K562 (cell line): ENCODE measurements at regions not wholly inside any gene's neighbourhood (a gene's known extent, or its start where the extent isn't known, plus 50 kb on each side); places are given as distances from the start of the nearest gene placed in this dataset.

Experiments
- ATAC-seq: fragments of 200-7000 bp; cut with Tn5 transposase; 3 replicates; pipeline ENCODE4 v1.9.1; 2020; ENCODE audit warnings: moderate library complexity
- BruUV-seq: library from RNA; stranded (reverse); fragments of 400-500 nt; replicated peaks from 2 replicates; lab custom pipeline; 2021; lab: Mats Ljungman, UMichigan
- CTCF ChIA-PET: fragments of 300-600 bp; formaldehyde crosslinking; extraction: SDS; loops from one replicate; lab custom pipeline; 2021; ENCODE audit warnings: low intra/inter-chr PET ratio; lab: Yijun Ruan, JAX
- POLR2A ChIA-PET: fragments of 300-600, 350-650 bp; sonication (Branson Sonifier 250); formaldehyde crosslinking; extraction: SDS; loops from one replicate; lab custom pipeline; 2021; ENCODE audit warnings: antibody characterized with exemption, inconsistent platforms; lab: Yijun Ruan, JAX
- DNase-seq, 4 experiments: peaks; one replicate each; pipeline versions ENCODE4 v3.0.0 to v3.0.0-alpha.2; 2011 to 2018; ENCODE audit warnings: low spot score in 3 of 4, mixed read lengths in 3 of 4; ENCODE audit errors: extremely low read depth in 1 of 4
- FAIRE-seq: peaks from 2 replicates; lab custom pipeline; 2011; peaks lifted over from hg19 to GRCh38; lab: Jason Lieb, UNC
- H2AFZ ChIP-seq: 2 replicates; pipeline ENCODE4 v1.6.0; 2011; ENCODE audit warnings: low read depth, low read length, control low read depth, inconsistent platforms
- H3K27ac ChIP-seq: fragments of 200-600 bp; 3 replicates; pipeline ENCODE4 v1.8.0; 2011; ENCODE audit warnings: low read depth, mild to moderate bottlenecking, control low read depth, inconsistent platforms, low read length, moderate library complexity, mixed read lengths; ENCODE audit errors: extremely low read depth
- H3K27me3 ChIP-seq, 2 experiments: fragments of 300-600 bp in 1 of 2; 2 replicates in 1 of 2; 3 replicates in 1 of 2; pipeline versions ENCODE4 v1.6.0 to v1.8.0; 2011; ENCODE audit warnings: inconsistent platforms in 2 of 2, low read length in 2 of 2, mild to moderate bottlenecking in 1 of 2, mixed read lengths in 1 of 2, moderate library complexity in 1 of 2; ENCODE audit not compliant: control insufficient read depth in 2 of 2, insufficient read depth in 2 of 2
- H3K36me3 ChIP-seq: fragments of 300-600 bp; 3 replicates; pipeline ENCODE4 v1.8.0; 2011; ENCODE audit warnings: mild to moderate bottlenecking, low read length, inconsistent platforms; ENCODE audit not compliant: control insufficient read depth, insufficient read depth
- H3K4me1 ChIP-seq, 2 experiments: fragments of 200-600 bp in 1 of 2; replicated peaks in 1 of 2; 2 replicates in 1 of 2; 3 replicates in 1 of 2; pipeline versions ENCODE4 v1.5.1 to v1.8.0; 2011; ENCODE audit warnings: inconsistent platforms in 2 of 2, low read length in 2 of 2, mild to moderate bottlenecking in 1 of 2, mixed read lengths in 1 of 2, moderate library complexity in 1 of 2; ENCODE audit not compliant: control insufficient read depth in 2 of 2, insufficient read depth in 2 of 2
- H3K4me2 ChIP-seq: 2 replicates; pipeline ENCODE4 v1.6.1; 2011; ENCODE audit warnings: low read length, control low read depth, inconsistent platforms, mixed read lengths; ENCODE audit not compliant: insufficient read depth
- H3K4me3 ChIP-seq: fragments of 200-600 bp; sonication (generic), shearing (Covaris generic); 2 replicates; pipeline ENCODE4 v1.5.1; 2016; ENCODE audit warnings: control low read depth, inconsistent platforms
- H3K79me2 ChIP-seq: fragments of 200-600 bp; 3 replicates; pipeline ENCODE4 v1.8.0; 2011; ENCODE audit warnings: low read length, inconsistent platforms; ENCODE audit not compliant: control insufficient read depth, insufficient read depth
- H3K9ac ChIP-seq, 2 experiments: 2 replicates each; pipeline versions ENCODE4 v1.6.0 to v1.6.1; 2011; ENCODE audit warnings: low read depth in 2 of 2, low read length in 2 of 2, control low read depth in 1 of 2, inconsistent platforms in 1 of 2, mild to moderate bottlenecking in 1 of 2, mixed read lengths in 1 of 2; ENCODE audit not compliant: insufficient read depth in 1 of 2
- H3K9me1 ChIP-seq: one replicate; pipeline ENCODE4 v1.6.0; 2011; ENCODE audit warnings: inconsistent platforms, mild to moderate bottlenecking, low read length, moderate library complexity; ENCODE audit not compliant: control insufficient read depth, insufficient read depth
- H3K9me3 ChIP-seq: replicated peaks from 2 replicates; pipeline ENCODE4 v1.5.1; 2011; ENCODE audit warnings: low read depth, low read length, inconsistent platforms; ENCODE audit not compliant: control insufficient read depth, insufficient read depth
- H4K20me1 ChIP-seq: replicated peaks from 2 replicates; pipeline ENCODE4 v1.6.1; 2011; ENCODE audit warnings: low read length, inconsistent platforms, mixed read lengths; ENCODE audit not compliant: control insufficient read depth, insufficient read depth
- BRCA1 ChIP-seq, 2 experiments: fragments of 450-650 bp in 1 of 2; sonication (generic) in 1 of 2; formaldehyde crosslinking in 1 of 2; IDR thresholded peaks; 2 replicates each; pipeline versions ENCODE4 v1.5.0 to v1.6.1; 2017 to 2020; ENCODE audit warnings: mild to moderate bottlenecking in 1 of 2, missing genetic modification reagents in 1 of 2
- CC2D1A ChIP-seq: fragments of 450-650 bp; IDR thresholded peaks from 2 replicates; pipeline ENCODE4 v1.6.1; 2017; ENCODE audit warnings: mild to moderate bottlenecking
- ETS2 ChIP-seq: IDR thresholded peaks from 2 replicates; pipeline ENCODE4 v1.6.1; 2016; ENCODE audit warnings: borderline replicate concordance, missing genetic modification characterization, mild to moderate bottlenecking, moderate library complexity, missing compliant biosample characterization; ENCODE audit not compliant: poor library complexity, severe bottlenecking
- MAFF ChIP-seq: IDR thresholded peaks from 2 replicates; pipeline ENCODE4 v1.6.1; 2012; ENCODE audit warnings: low read length, improper control_type of control experiment
- NELFE ChIP-seq: IDR thresholded peaks from 2 replicates; pipeline ENCODE4 v1.6.1; 2011; ENCODE audit warnings: mild to moderate bottlenecking; ENCODE audit not compliant: insufficient read depth, insufficient read length
- PHF21A ChIP-seq: fragments of 450-650 bp; IDR thresholded peaks from 2 replicates; pipeline ENCODE4 v1.6.1; 2017; ENCODE audit warnings: low read depth, borderline replicate concordance
- SAFB ChIP-seq: fragments of 200-400 bp; formaldehyde crosslinking; IDR thresholded peaks from 2 replicates; pipeline ENCODE4 v1.6.1; 2017; ENCODE audit warnings: low read depth, low read length, borderline replicate concordance
- TAF15 ChIP-seq: fragments of 200-400 bp; formaldehyde crosslinking; IDR thresholded peaks from 2 replicates; pipeline ENCODE4 v1.6.1; 2017; ENCODE audit warnings: mild to moderate bottlenecking, low read depth, low read length, moderate library complexity
- TGIF2 ChIP-seq: sonication (generic); formaldehyde crosslinking; IDR thresholded peaks from 2 replicates; pipeline ENCODE4 v1.8.1; 2022; ENCODE audit warnings: mild to moderate bottlenecking, missing genetic modification reagents, moderate library complexity
- ZNF282 ChIP-seq: sonication (generic); formaldehyde crosslinking; IDR thresholded peaks from 2 replicates; pipeline ENCODE4 v1.8.1; 2023; ENCODE audit warnings: missing genetic modification reagents
- ZNF583 ChIP-seq: fragments of 250-450 bp; sonication (Bioruptor Pico); IDR thresholded peaks from 2 replicates; pipeline ENCODE4 v1.4.0; 2020
- ZNF695 ChIP-seq: fragments of 450-650 bp; formaldehyde crosslinking; IDR thresholded peaks from 2 replicates; pipeline ENCODE4 v1.4.0; 2020; ENCODE audit warnings: mild to moderate bottlenecking, moderate library complexity
- WGBS: fragments of 100-300 bp; shearing (Covaris generic); methylation state at CpG from one replicate; pipeline ENCODE4 v1.1.6; 2016; ENCODE audit warnings: low coverage, mixed read lengths; ENCODE audit not compliant: insufficient coverage; ENCODE audit errors: missing lambda C conversion rate; 5-methylcytosine and 5-hydroxymethylcytosine counted together
- in situ Hi-C: fragments of 300-500 bp; cut with MboI; formaldehyde crosslinking; loops from 4 replicates; pipeline ENCODE4 v1.15.0; 2018; ENCODE audit warnings: inconsistent platforms, mixed read lengths
- intact Hi-C: fragments of 100-400 bp; cut with micrococcal nuclease; formaldehyde crosslinking; loops from 2 replicates; pipeline ENCODE4 v1.14.2; 2022
- TF ChIP-seq, protein P1 (sequence below): fragments of 450-650 bp; IDR thresholded peaks from one replicate; pipeline ENCODE4 v1.6.1; 2018; ENCODE audit warnings: mild to moderate bottlenecking, moderate library complexity; ENCODE audit not compliant: partially characterized antibody
- TF ChIP-seq, protein P2 (sequence below), 2 experiments: fragments of 450-650 bp; conservative IDR thresholded peaks; 2 replicates each; pipeline ENCODE4 v1.6.1; 2017; ENCODE audit warnings: mild to moderate bottlenecking in 2 of 2, moderate library complexity in 2 of 2
- TF ChIP-seq, protein P3 (sequence below): fragments of 250-450 bp; sonication (Bioruptor Pico); IDR thresholded peaks from 2 replicates; pipeline ENCODE4 v1.5.0; 2020; ENCODE audit warnings: mild to moderate bottlenecking
- TF ChIP-seq, protein P4 (sequence below): IDR thresholded peaks from 2 replicates; pipeline ENCODE4 v1.6.1; 2011; ENCODE audit not compliant: insufficient read length; ENCODE audit errors: extremely low read depth
- TF ChIP-seq, protein P5 (sequence below): fragments of 250-450 bp; sonication (Bioruptor Pico); IDR thresholded peaks from 2 replicates; pipeline ENCODE4 v1.5.0; 2022; ENCODE audit warnings: mild to moderate bottlenecking

DNA sequence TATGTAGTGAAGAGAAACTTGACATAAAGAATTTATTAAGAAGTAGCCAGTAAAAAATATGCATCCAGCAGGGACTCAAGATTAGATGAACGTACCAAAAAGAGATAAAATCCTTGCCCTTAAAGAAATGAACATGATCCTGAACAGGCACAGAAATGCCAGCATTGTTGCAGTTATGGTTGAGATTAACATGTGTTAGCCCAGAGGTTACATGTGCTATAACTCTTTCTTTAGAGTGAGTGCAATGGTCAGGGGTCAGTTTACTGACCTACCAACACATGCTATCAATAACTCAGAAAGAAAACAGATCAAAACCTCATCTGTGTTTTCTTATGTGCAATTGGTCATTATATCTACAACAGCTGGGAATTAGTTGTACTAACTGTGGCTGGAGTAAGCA lies 166.1 kb upstream of the NDST3 start:
- POLR2A ChIA-PET: no interaction called here
- no peak for TF ChIP-seq ETS2 (tag)
- TF ChIP-seq ZNF695 (CRISPR knock-in tag): no peak
- no peak for TF ChIP-seq PHF21A
- TF ChIP-seq TAF15: no peak
- TF ChIP-seq CC2D1A: no peak
- no peak for TF ChIP-seq ZNF282
- no peak for TF ChIP-seq TGIF2 (CRISPR knock-in tag)
- TF ChIP-seq ZNF583 (CRISPR knock-in tag): no peak
- TF ChIP-seq SAFB: no peak
- TF ChIP-seq, protein P1, sequence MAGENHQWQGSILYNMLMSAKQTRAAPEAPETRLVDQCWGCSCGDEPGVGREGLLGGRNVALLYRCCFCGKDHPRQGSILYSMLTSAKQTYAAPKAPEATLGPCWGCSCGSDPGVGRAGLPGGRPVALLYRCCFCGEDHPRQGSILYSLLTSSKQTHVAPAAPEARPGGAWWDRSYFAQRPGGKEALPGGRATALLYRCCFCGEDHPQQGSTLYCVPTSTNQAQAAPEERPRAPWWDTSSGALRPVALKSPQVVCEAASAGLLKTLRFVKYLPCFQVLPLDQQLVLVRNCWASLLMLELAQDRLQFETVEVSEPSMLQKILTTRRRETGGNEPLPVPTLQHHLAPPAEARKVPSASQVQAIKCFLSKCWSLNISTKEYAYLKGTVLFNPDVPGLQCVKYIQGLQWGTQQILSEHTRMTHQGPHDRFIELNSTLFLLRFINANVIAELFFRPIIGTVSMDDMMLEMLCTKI: no peak
- TF ChIP-seq, protein P2, sequence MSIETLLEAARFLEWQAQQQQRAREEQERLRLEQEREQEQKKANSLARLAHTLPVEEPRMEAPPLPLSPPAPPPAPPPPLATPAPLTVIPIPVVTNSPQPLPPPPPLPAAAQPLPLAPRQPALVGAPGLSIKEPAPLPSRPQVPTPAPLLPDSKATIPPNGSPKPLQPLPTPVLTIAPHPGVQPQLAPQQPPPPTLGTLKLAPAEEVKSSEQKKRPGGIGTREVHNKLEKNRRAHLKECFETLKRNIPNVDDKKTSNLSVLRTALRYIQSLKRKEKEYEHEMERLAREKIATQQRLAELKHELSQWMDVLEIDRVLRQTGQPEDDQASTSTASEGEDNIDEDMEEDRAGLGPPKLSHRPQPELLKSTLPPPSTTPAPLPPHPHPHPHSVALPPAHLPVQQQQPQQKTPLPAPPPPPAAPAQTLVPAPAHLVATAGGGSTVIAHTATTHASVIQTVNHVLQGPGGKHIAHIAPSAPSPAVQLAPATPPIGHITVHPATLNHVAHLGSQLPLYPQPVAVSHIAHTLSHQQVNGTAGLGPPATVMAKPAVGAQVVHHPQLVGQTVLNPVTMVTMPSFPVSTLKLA (conservative IDR thresholded peaks at IDR 0.05): no peak
- TF ChIP-seq, protein P3, sequence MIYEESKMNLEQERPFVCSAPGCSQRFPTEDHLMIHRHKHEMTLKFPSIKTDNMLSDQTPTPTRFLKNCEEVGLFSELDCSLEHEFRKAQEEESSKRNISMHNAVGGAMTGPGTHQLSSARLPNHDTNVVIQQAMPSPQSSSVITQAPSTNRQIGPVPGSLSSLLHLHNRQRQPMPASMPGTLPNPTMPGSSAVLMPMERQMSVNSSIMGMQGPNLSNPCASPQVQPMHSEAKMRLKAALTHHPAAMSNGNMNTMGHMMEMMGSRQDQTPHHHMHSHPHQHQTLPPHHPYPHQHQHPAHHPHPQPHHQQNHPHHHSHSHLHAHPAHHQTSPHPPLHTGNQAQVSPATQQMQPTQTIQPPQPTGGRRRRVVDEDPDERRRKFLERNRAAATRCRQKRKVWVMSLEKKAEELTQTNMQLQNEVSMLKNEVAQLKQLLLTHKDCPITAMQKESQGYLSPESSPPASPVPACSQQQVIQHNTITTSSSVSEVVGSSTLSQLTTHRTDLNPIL (CRISPR knock-in tag): no peak
- TF ChIP-seq, protein P4, sequence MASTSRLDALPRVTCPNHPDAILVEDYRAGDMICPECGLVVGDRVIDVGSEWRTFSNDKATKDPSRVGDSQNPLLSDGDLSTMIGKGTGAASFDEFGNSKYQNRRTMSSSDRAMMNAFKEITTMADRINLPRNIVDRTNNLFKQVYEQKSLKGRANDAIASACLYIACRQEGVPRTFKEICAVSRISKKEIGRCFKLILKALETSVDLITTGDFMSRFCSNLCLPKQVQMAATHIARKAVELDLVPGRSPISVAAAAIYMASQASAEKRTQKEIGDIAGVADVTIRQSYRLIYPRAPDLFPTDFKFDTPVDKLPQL: no peak
- TF ChIP-seq, protein P5, sequence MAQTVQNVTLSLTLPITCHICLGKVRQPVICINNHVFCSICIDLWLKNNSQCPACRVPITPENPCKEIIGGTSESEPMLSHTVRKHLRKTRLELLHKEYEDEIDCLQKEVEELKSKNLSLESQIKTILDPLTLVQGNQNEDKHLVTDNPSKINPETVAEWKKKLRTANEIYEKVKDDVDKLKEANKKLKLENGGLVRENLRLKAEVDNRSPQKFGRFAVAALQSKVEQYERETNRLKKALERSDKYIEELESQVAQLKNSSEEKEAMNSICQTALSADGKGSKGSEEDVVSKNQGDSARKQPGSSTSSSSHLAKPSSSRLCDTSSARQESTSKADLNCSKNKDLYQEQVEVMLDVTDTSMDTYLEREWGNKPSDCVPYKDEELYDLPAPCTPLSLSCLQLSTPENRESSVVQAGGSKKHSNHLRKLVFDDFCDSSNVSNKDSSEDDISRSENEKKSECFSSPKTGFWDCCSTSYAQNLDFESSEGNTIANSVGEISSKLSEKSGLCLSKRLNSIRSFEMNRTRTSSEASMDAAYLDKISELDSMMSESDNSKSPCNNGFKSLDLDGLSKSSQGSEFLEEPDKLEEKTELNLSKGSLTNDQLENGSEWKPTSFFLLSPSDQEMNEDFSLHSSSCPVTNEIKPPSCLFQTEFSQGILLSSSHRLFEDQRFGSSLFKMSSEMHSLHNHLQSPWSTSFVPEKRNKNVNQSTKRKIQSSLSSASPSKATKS (CRISPR knock-in tag): no peak
- no peak for TF ChIP-seq MAFF
- no peak for TF ChIP-seq NELFE
- TF ChIP-seq BRCA1 (IDR thresholded peaks at IDR 0.05): no peak
- no peak for TF ChIP-seq BRCA1 (CRISPR knock-in tag; IDR thresholded peaks at IDR 0.05)

More for the DNA sequence above, 166.1 kb upstream of the NDST3 start:
- no peak overlapping the region for H2AFZ ChIP-seq
- no peaks in the 10 kb centered on the region for H3K79me2 ChIP-seq
- no peaks in the 10 kb centered on the region for H3K27me3 ChIP-seq
- no peak overlapping the region for H3K4me2 ChIP-seq
- H3K27ac ChIP-seq: no peak overlapping the region
- CTCF ChIA-PET: no interaction called here
- H3K36me3 ChIP-seq: no peaks in the 10 kb centered on the region
- FAIRE-seq (no peak), ATAC-seq (no peak), DNase-seq (no peak)
- no peak overlapping the region for H3K4me3 ChIP-seq
- BruUV-seq: no TSS peak
- in situ Hi-C loops (no loop called here), intact Hi-C loops (no loop called here)
- WGBS: 0% methylated on average over 1 of the region's 1 CpG
- H3K9me1 ChIP-seq: no peaks in the 10 kb centered on the region
- H3K9me3 ChIP-seq: no peaks in the 10 kb centered on the region
- no peak overlapping the region for H3K9ac ChIP-seq
- no peaks in the 10 kb centered on the region for H4K20me1 ChIP-seq
- no peaks in the 10 kb centered on the region for H3K4me1 ChIP-seq
